ENCODE measurements at regions not wholly inside any gene's neighbourhood (a gene's known extent, or its start where the extent isn't known, plus 50 kb on each side); places are given as distances from the start of the nearest gene placed in this dataset.

- no peak overlapping the region for H3K4me3 ChIP-seq (ENCODE audit: insufficient read length, low read depth)
- no peak overlapping the region for H3K9ac ChIP-seq (ENCODE audit: insufficient read length, low read depth)
- TF ChIP-seq ZNF274 (IDR thresholded peaks at IDR 0.05; ENCODE audit: low read depth, low read length) (no peak), YY1 (IDR thresholded peaks at IDR 0.05; ENCODE audit: insufficient read depth, insufficient read length) (no peak), SUZ12 (IDR thresholded peaks at IDR 0.05; ENCODE audit: extremely low read depth, insufficient read depth, insufficient read length) (no peak)
- no peaks in the 10 kb centered on the region for H3K9me3 ChIP-seq (ENCODE audit: insufficient read depth, low read length)
- no peaks in the 10 kb centered on the region for H3K4me1 ChIP-seq (ENCODE audit: insufficient read depth, insufficient read length)
- H3K36me3 ChIP-seq (ENCODE audit: insufficient read depth, insufficient read length, low read length): no peaks in the 10 kb centered on the region
- DNase-seq (ENCODE audit: low read depth, low spot score): no peak
- no peaks in the 10 kb centered on the region for H3K27me3 ChIP-seq (ENCODE audit: insufficient read depth, insufficient read length)
These were observed 97.4 kb upstream of the ELOVL5 start for GRCh38 chr6:53446151-53446550.

- Histone ChIP-seq H3K27me3 (ENCODE audit: insufficient read depth, insufficient read length) (no peaks in the 10 kb centered on the region), H3K4me3 (ENCODE audit: insufficient read length, low read depth) (no peak overlapping the region), H3K36me3 (ENCODE audit: insufficient read depth, insufficient read length, low read length) (no peaks in the 10 kb centered on the region), H3K4me1 (ENCODE audit: insufficient read depth, insufficient read length) (no peaks in the 10 kb centered on the region), H3K9me3 (ENCODE audit: insufficient read depth, low read length) (no peaks in the 10 kb centered on the region), H3K9ac (ENCODE audit: insufficient read length, low read depth) (no peak overlapping the region)
- no peak for DNase-seq (ENCODE audit: low read depth, low spot score)
- no peak for TF ChIP-seq ZNF274 (IDR thresholded peaks at IDR 0.05; ENCODE audit: low read depth, low read length)
- no peak for TF ChIP-seq SUZ12 (IDR thresholded peaks at IDR 0.05; ENCODE audit: extremely low read depth, insufficient read depth, insufficient read length)
- no peak for TF ChIP-seq YY1 (IDR thresholded peaks at IDR 0.05; ENCODE audit: insufficient read depth, insufficient read length)
These were observed 93.0 kb upstream of the ELOVL5 start for GRCh38 chr6:53441761-53442160.

GRCh38 chr6:53441035-53441493 lies 92.3 kb upstream of the ELOVL5 start:
- Histone ChIP-seq H3K4me3 (ENCODE audit: insufficient read length, low read depth) (no peak overlapping the region), H3K9me3 (ENCODE audit: insufficient read depth, low read length) (no peaks in the 10 kb centered on the region), H3K9ac (ENCODE audit: insufficient read length, low read depth) (no peak overlapping the region), H3K4me1 (ENCODE audit: insufficient read depth, insufficient read length) (no peaks in the 10 kb centered on the region), H3K27me3 (ENCODE audit: insufficient read depth, insufficient read length) (no peaks in the 10 kb centered on the region), H3K36me3 (ENCODE audit: insufficient read depth, insufficient read length, low read length) (no peaks in the 10 kb centered on the region)
- DNase-seq (ENCODE audit: low read depth, low spot score): no peak
- TF ChIP-seq ZNF274 (IDR thresholded peaks at IDR 0.05; ENCODE audit: low read depth, low read length) (no peak), SUZ12 (IDR thresholded peaks at IDR 0.05; ENCODE audit: extremely low read depth, insufficient read depth, insufficient read length) (no peak), YY1 (IDR thresholded peaks at IDR 0.05; ENCODE audit: insufficient read depth, insufficient read length) (no peak)

GRCh38 chr6:53440336-53440945 lies 91.7 kb upstream of the ELOVL5 start:
- no peaks in the 10 kb centered on the region for H3K9me3 ChIP-seq (ENCODE audit: insufficient read depth, low read length)
- H3K9ac ChIP-seq (ENCODE audit: insufficient read length, low read depth): no peak overlapping the region
- no peak overlapping the region for H3K4me3 ChIP-seq (ENCODE audit: insufficient read length, low read depth)
- no peak for TF ChIP-seq ZNF274 (IDR thresholded peaks at IDR 0.05; ENCODE audit: low read depth, low read length)
- TF ChIP-seq SUZ12 (IDR thresholded peaks at IDR 0.05; ENCODE audit: extremely low read depth, insufficient read depth, insufficient read length): no peak
- no peak for TF ChIP-seq YY1 (IDR thresholded peaks at IDR 0.05; ENCODE audit: insufficient read depth, insufficient read length)
- no peaks in the 10 kb centered on the region for H3K27me3 ChIP-seq (ENCODE audit: insufficient read depth, insufficient read length)
- H3K4me1 ChIP-seq (ENCODE audit: insufficient read depth, insufficient read length): no peaks in the 10 kb centered on the region
- H3K36me3 ChIP-seq (ENCODE audit: insufficient read depth, insufficient read length, low read length): no peaks in the 10 kb centered on the region
- no peak for DNase-seq (ENCODE audit: low read depth, low spot score)

- TF ChIP-seq YY1 (IDR thresholded peaks at IDR 0.05; ENCODE audit: insufficient read depth, insufficient read length): no peak
- TF ChIP-seq ZNF274 (IDR thresholded peaks at IDR 0.05; ENCODE audit: low read depth, low read length): no peak
- no peak for TF ChIP-seq SUZ12 (IDR thresholded peaks at IDR 0.05; ENCODE audit: extremely low read depth, insufficient read depth, insufficient read length)
- no peaks in the 10 kb centered on the region for H3K27me3 ChIP-seq (ENCODE audit: insufficient read depth, insufficient read length)
- H3K4me3 ChIP-seq (ENCODE audit: insufficient read length, low read depth): no peak overlapping the region
- no peaks in the 10 kb centered on the region for H3K9me3 ChIP-seq (ENCODE audit: insufficient read depth, low read length)
- no peaks in the 10 kb centered on the region for H3K36me3 ChIP-seq (ENCODE audit: insufficient read depth, insufficient read length, low read length)
- H3K9ac ChIP-seq (ENCODE audit: insufficient read length, low read depth): no peak overlapping the region
- DNase-seq (ENCODE audit: low read depth, low spot score): no peak
- no peaks in the 10 kb centered on the region for H3K4me1 ChIP-seq (ENCODE audit: insufficient read depth, insufficient read length)
These were observed 90.8 kb upstream of the ELOVL5 start for GRCh38 chr6:53439556-53439955.

- no peaks in the 10 kb centered on the region for H3K4me1 ChIP-seq (ENCODE audit: insufficient read depth, insufficient read length)
- peak; percentile 27 for DNase-seq (ENCODE audit: low read depth, low spot score)
- H3K9me3 ChIP-seq (ENCODE audit: insufficient read depth, low read length): no peaks in the 10 kb centered on the region
- no peak overlapping the region for H3K4me3 ChIP-seq (ENCODE audit: insufficient read length, low read depth)
- H3K36me3 ChIP-seq (ENCODE audit: insufficient read depth, insufficient read length, low read length): no peaks in the 10 kb centered on the region
- no peaks in the 10 kb centered on the region for H3K27me3 ChIP-seq (ENCODE audit: insufficient read depth, insufficient read length)
- TF ChIP-seq SUZ12 (IDR thresholded peaks at IDR 0.05; ENCODE audit: extremely low read depth, insufficient read depth, insufficient read length) (no peak), YY1 (IDR thresholded peaks at IDR 0.05; ENCODE audit: insufficient read depth, insufficient read length) (no peak), ZNF274 (IDR thresholded peaks at IDR 0.05; ENCODE audit: low read depth, low read length) (no peak)
- no peak overlapping the region for H3K9ac ChIP-seq (ENCODE audit: insufficient read length, low read depth)
These were observed 88.9 kb upstream of the ELOVL5 start for GRCh38 chr6:53437557-53438202.

- Histone ChIP-seq H3K9ac (ENCODE audit: insufficient read length, low read depth) (no peak overlapping the region), H3K36me3 (ENCODE audit: insufficient read depth, insufficient read length, low read length) (no peaks in the 10 kb centered on the region), H3K9me3 (ENCODE audit: insufficient read depth, low read length) (no peaks in the 10 kb centered on the region), H3K4me1 (ENCODE audit: insufficient read depth, insufficient read length) (no peaks in the 10 kb centered on the region), H3K27me3 (ENCODE audit: insufficient read depth, insufficient read length) (no peaks in the 10 kb centered on the region), H3K4me3 (ENCODE audit: insufficient read length, low read depth) (no peak overlapping the region)
- TF ChIP-seq YY1 (IDR thresholded peaks at IDR 0.05; ENCODE audit: insufficient read depth, insufficient read length) (no peak), ZNF274 (IDR thresholded peaks at IDR 0.05; ENCODE audit: low read depth, low read length) (no peak), SUZ12 (IDR thresholded peaks at IDR 0.05; ENCODE audit: extremely low read depth, insufficient read depth, insufficient read length) (no peak)
- DNase-seq (ENCODE audit: low read depth, low spot score): no peak
These were observed 88.0 kb upstream of the ELOVL5 start for GRCh38 chr6:53436526-53437303.
